Transverse colon (tissue), 3 donors: ENCODE measurements at regions not wholly inside any gene's neighbourhood (a gene's known extent, or its start where the extent isn't known, plus 50 kb on each side); places are given as distances from the start of the nearest gene placed in this dataset.

Experiments
- POLR2A ChIP-seq: fragments of 450-650 bp; IDR thresholded peaks from one replicate; pipeline ENCODE4 v1.6.1; 2016; ENCODE audit warnings: antibody characterized with exemption, mild to moderate bottlenecking, moderate library complexity
- POLR2AphosphoS5 ChIP-seq, 3 donors: sonication (generic); formaldehyde crosslinking; IDR thresholded peaks; one replicate each; pipeline ENCODE4 v1.6.1; 2016; ENCODE audit warnings: antibody characterized with exemption in 3 of 3

GRCh38 chr18:22728481-22729105 is 204.5 kb upstream of the RBBP8 start:
- TF ChIP-seq POLR2AphosphoS5 (IDR thresholded peaks at IDR 0.05), result no peak
- TF ChIP-seq POLR2A, result no peak
